DND-41 (cell line): ENCODE measurements at regions not wholly inside any gene's neighbourhood (a gene's known extent, or its start where the extent isn't known, plus 50 kb on each side); places are given as distances from the start of the nearest gene placed in this dataset.

Source experiments
- ATAC-seq: fragments of 200-7000 bp; cut with Tn5 transposase; 3 replicates; pipeline ENCODE4 v1.9.1; 2021; ENCODE audit warnings: low read depth; ENCODE audit not compliant: insufficient read depth
- DNase-seq: peaks from one replicate; pipeline ENCODE4 v3.0.0-alpha.2; 2020
- H2AFZ ChIP-seq: 2 replicates; pipeline ENCODE4 v1.6.0; 2012; ENCODE audit warnings: low read depth, low read length
- H3K27ac ChIP-seq: 2 replicates; pipeline ENCODE4 v1.5.1; 2012; ENCODE audit warnings: low read length, inconsistent platforms
- H3K27me3 ChIP-seq: fragments of 200-600 bp; sonication (generic); 2 replicates; pipeline ENCODE4 v1.6.0; 2012; ENCODE audit warnings: low read length, mild to moderate bottlenecking, inconsistent platforms; ENCODE audit not compliant: insufficient read depth, poor library complexity
- H3K36me3 ChIP-seq: 2 replicates; pipeline ENCODE4 v1.5.1; 2012; ENCODE audit warnings: low read length, inconsistent platforms; ENCODE audit not compliant: insufficient read depth
- H3K4me1 ChIP-seq: 2 replicates; pipeline ENCODE4 v1.5.1; 2012; ENCODE audit warnings: mild to moderate bottlenecking, low read length; ENCODE audit not compliant: insufficient read depth
- H3K4me2 ChIP-seq: 2 replicates; pipeline ENCODE4 v1.6.0; 2012; ENCODE audit warnings: mild to moderate bottlenecking, moderate library complexity, low read length, inconsistent platforms; ENCODE audit not compliant: insufficient read depth
- H3K4me3 ChIP-seq, 2 experiments: fragments of 200-600 bp in 1 of 2; shearing (Covaris generic) in 1 of 2; 2 replicates each; pipeline ENCODE4 v1.5.1; 2012 to 2016; ENCODE audit warnings: inconsistent platforms in 2 of 2, low read length in 2 of 2, mild to moderate bottlenecking in 2 of 2, low read depth in 1 of 2, moderate library complexity in 1 of 2
- H3K79me2 ChIP-seq: 2 replicates; pipeline ENCODE4 v1.6.0; 2012; ENCODE audit warnings: low read length, inconsistent platforms; ENCODE audit not compliant: insufficient read depth
- H3K9ac ChIP-seq: 2 replicates; pipeline ENCODE4 v1.6.0; 2012; ENCODE audit warnings: low read depth, mild to moderate bottlenecking, inconsistent platforms, low read length, moderate library complexity
- H3K9me3 ChIP-seq: 2 replicates; pipeline ENCODE4 v1.5.1; 2012; ENCODE audit warnings: low read length, moderate library complexity, mild to moderate bottlenecking, inconsistent platforms; ENCODE audit not compliant: insufficient read depth, severe bottlenecking
- H4K20me1 ChIP-seq: 2 replicates; pipeline ENCODE4 v1.6.0; 2012; ENCODE audit warnings: low read length; ENCODE audit not compliant: insufficient read depth
- CTCF ChIP-seq: IDR thresholded peaks from 2 replicates; pipeline ENCODE4 v1.5.1; 2012; ENCODE audit warnings: borderline replicate concordance, low read length, moderate library complexity, mild to moderate bottlenecking; ENCODE audit not compliant: poor library complexity, severe bottlenecking; ENCODE audit errors: extremely low read depth
- EZH2 ChIP-seq: IDR thresholded peaks from 3 replicates; pipeline ENCODE4 v1.6.1; 2012; ENCODE audit warnings: borderline replicate concordance, low read depth, mild to moderate bottlenecking, moderate library complexity, low read length, inconsistent platforms; ENCODE audit not compliant: severe bottlenecking

DNA sequence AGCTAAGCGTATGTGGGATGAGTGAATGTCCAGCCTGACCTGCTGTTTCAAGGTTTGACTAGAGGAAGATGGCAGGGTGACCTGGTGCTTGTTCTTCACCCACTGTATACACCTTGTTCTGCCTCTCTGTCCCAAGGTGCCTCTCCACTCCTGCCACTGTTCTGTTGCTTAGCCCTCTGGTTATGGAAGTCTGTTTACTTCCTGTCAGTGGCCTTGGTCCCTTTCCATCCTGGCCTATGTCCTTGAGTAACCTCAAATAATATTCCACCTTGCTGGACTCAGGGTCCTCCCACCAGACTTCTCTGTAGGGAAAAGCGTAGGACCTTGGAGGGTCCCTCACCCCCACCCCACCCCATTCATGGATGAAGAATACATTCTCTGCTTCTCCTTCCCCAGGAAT is 73.2 kb upstream of the SALL1 start:
- DNase-seq (no peak), ATAC-seq (no peak)
- Histone ChIP-seq H3K4me2 (no peak overlapping the region), H3K27me3 (peaks cover 3% of the 10 kb centered on the region), H2AFZ (no peak overlapping the region), H3K27ac (no peak overlapping the region), H3K79me2 (no peaks in the 10 kb centered on the region), H3K4me3 (no peak overlapping the region), H3K36me3 (no peaks in the 10 kb centered on the region), H3K9me3 (no peaks in the 10 kb centered on the region), H4K20me1 (no peaks in the 10 kb centered on the region), H3K9ac (no peak overlapping the region), H3K4me1 (no peaks in the 10 kb centered on the region)
- TF ChIP-seq CTCF (no peak), EZH2 (no peak)

- Histone ChIP-seq H3K79me2 (no peaks in the 10 kb centered on the region), H3K9me3 (peaks cover 2% of the 10 kb centered on the region), H3K4me2 (no peak overlapping the region), H3K4me3 (no peak overlapping the region), H2AFZ (no peak overlapping the region), H3K4me1 (no peaks in the 10 kb centered on the region), H3K27me3 (no peaks in the 10 kb centered on the region), H3K27ac (no peak overlapping the region), H4K20me1 (no peaks in the 10 kb centered on the region), H3K9ac (no peak overlapping the region), H3K36me3 (no peaks in the 10 kb centered on the region)
- DNase-seq (no peak), ATAC-seq (no peak)
- TF ChIP-seq EZH2 (no peak), CTCF (no peak)
Observed at GRCh38 chr16:51222016-51222415, 70.9 kb upstream of the SALL1 start.

DNA sequence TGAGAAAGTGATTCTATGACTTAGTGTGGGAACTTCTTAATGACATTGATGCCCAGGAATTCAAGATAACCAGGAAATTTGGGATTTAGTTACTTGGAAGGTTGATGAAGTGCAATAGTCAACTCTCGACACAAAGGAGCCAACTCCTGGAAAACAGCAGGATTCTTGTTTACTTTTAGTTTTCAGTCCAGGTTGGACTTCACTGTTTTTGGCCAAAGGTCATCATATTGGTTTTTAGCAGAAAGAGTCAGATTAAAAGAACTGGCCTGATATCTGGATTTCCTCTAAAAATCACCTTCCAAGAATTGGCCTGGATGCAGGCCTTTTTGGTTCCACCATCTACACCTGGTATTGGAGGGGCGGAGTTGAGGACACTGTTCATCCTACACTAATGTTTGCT is 60.1 kb upstream of the SALL1 start:
- Histone ChIP-seq H3K4me3 (no peak overlapping the region), H3K27ac (no peak overlapping the region), H3K9me3 (no peaks in the 10 kb centered on the region), H3K9ac (no peak overlapping the region), H3K36me3 (no peaks in the 10 kb centered on the region), H3K27me3 (no peaks in the 10 kb centered on the region), H2AFZ (no peak overlapping the region), H4K20me1 (no peaks in the 10 kb centered on the region), H3K4me2 (no peak overlapping the region), H3K79me2 (no peaks in the 10 kb centered on the region), H3K4me1 (no peaks in the 10 kb centered on the region)
- TF ChIP-seq EZH2, result no peak
- TF ChIP-seq CTCF, result no peak
- no peak for ATAC-seq
- no peak for DNase-seq

DNA sequence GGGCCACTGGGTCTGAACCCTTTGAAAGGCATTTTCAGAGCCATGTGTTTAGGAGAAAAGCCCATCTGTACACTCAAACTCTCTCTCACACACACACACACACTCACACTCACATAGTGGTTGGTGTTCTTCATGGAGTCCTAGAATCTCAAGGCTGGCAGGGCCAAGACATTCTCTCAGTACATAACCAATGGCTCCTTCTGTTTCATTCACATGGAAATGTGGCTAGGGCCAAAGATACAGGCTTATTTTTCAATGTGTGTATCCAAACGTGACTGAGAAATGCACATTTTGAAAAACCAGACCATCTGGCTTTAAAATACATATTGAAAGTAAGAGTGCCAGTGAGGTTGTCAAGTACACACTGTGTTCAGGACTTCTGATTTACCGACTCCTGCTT is 59.0 kb upstream of the SALL1 start:
- no peak for ATAC-seq
- Histone ChIP-seq H3K36me3 (no peaks in the 10 kb centered on the region), H3K9ac (no peak overlapping the region), H4K20me1 (no peaks in the 10 kb centered on the region), H3K9me3 (no peaks in the 10 kb centered on the region), H3K79me2 (no peaks in the 10 kb centered on the region), H3K27ac (no peak overlapping the region), H2AFZ (no peak overlapping the region), H3K4me2 (no peak overlapping the region), H3K4me3 (no peak overlapping the region), H3K4me1 (no peaks in the 10 kb centered on the region), H3K27me3 (no peaks in the 10 kb centered on the region)
- DNase-seq, result no peak
- no peak for TF ChIP-seq EZH2
- TF ChIP-seq CTCF, result no peak
